H1 (cell line): ENCODE measurements at regions not wholly inside any gene's neighbourhood (a gene's known extent, or its start where the extent isn't known, plus 50 kb on each side); places are given as distances from the start of the nearest gene placed in this dataset.

Experiments used
- CHD2 ChIP-seq: IDR thresholded peaks from 2 replicates; pipeline ENCODE4 v1.6.1; 2012; ENCODE audit warnings: low read length, improper control_type of control experiment
- CTCF ChIP-seq, 3 experiments: IDR thresholded peaks; 1 replicate in 2 of 3; 2 replicates in 1 of 3; pipeline versions ENCODE4 v1.5.1 to v1.6.1; 2011; ENCODE audit warnings: low read length in 3 of 3, mild to moderate bottlenecking in 3 of 3, inconsistent platforms in 2 of 3, low read depth in 1 of 3, moderate library complexity in 1 of 3; ENCODE audit not compliant: insufficient read depth in 1 of 3; ENCODE audit errors: control extremely low read depth in 1 of 3
- POLR2A ChIP-seq, 2 experiments: IDR thresholded peaks; 1 replicate in 1 of 2; 2 replicates in 1 of 2; pipeline ENCODE4 v1.6.1; 2011; ENCODE audit warnings: low read depth in 2 of 2, low read length in 2 of 2, mild to moderate bottlenecking in 2 of 2; ENCODE audit errors: control extremely low read depth in 1 of 2
- POLR2AphosphoS5 ChIP-seq: IDR thresholded peaks from 2 replicates; pipeline ENCODE4 v1.6.1; 2011; ENCODE audit warnings: low read depth, low read length
- SIN3A ChIP-seq, 2 experiments: IDR thresholded peaks in 1 of 2; conservative IDR thresholded peaks in 1 of 2; 2 replicates each; pipeline ENCODE4 v1.6.1; 2011 to 2012; ENCODE audit warnings: low read length in 2 of 2, improper control_type of control experiment in 1 of 2, low read depth in 1 of 2, mild to moderate bottlenecking in 1 of 2
- SP1 ChIP-seq: IDR thresholded peaks from 2 replicates; pipeline ENCODE4 v1.6.1; 2011; ENCODE audit warnings: low read depth, low read length
- TCF12 ChIP-seq: IDR thresholded peaks from 2 replicates; pipeline ENCODE4 v1.6.1; 2011; ENCODE audit warnings: low read depth, mild to moderate bottlenecking, low read length
- ZNF274 ChIP-seq: IDR thresholded peaks from 2 replicates; pipeline ENCODE4 v1.7.0; 2012; ENCODE audit warnings: low read length, borderline replicate concordance; ENCODE audit errors: extremely low read depth

- TF ChIP-seq POLR2AphosphoS5 (no peak), CTCF (IDR thresholded peaks at IDR 0.05; ENCODE audit: control extremely low read depth in 1 of 3, insufficient read depth in 1 of 3, low read depth in 1 of 3, low read length in 3 of 3) (no peak), SP1 (no peak), CHD2 (no peak), TCF12 (no peak), SIN3A (conservative IDR thresholded peaks at IDR 0.05 in 1 of 2, IDR thresholded peaks at IDR 0.05 in 1 of 2; ENCODE audit: low read depth in 1 of 2, low read length in 2 of 2) (no peak), ZNF274 (no peak), POLR2A (IDR thresholded peaks at IDR 0.05; ENCODE audit: control extremely low read depth in 1 of 2, low read depth in 2 of 2, low read length in 2 of 2) (no peak)
Observed at GRCh38 chr12:45599196-45599595, 130.3 kb upstream of the ARID2 start.
